Endometrial microvascular endothelial cells (primary cell): ENCODE measurements at regions not wholly inside any gene's neighbourhood (a gene's known extent, or its start where the extent isn't known, plus 50 kb on each side); places are given as distances from the start of the nearest gene placed in this dataset.

ENCODE experiments used
- in situ Hi-C: cut with HindIII; loops from 2 replicates; pipeline ENCODE4 v1.10.0; 2017; ENCODE audit warnings: low sequenced_read_pairs, low pct_unique_long_range_greater_than_20kb; ENCODE audit errors: inconsistent ontology term

DNA sequence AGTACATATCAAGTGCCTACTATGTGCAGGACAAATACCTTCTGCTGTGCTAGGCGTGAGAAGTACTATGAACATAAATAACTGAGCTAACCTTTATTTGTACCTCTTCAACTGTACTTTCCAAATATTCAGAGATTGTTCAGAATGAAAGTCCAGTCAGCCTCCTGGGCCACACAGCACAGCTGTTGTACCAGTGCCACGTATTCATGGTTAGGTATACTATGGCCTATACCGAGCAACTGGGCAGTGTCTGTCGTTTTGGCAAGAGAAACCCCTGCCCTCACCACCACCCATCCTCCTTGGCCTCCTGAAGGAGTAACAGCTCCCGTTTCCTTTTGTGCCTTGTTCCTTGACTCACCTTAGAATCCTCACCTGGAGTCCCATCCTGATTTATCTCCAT is 53.0 kb downstream of the RASSF10 start:
- in situ Hi-C loops = no loop called here

DNA sequence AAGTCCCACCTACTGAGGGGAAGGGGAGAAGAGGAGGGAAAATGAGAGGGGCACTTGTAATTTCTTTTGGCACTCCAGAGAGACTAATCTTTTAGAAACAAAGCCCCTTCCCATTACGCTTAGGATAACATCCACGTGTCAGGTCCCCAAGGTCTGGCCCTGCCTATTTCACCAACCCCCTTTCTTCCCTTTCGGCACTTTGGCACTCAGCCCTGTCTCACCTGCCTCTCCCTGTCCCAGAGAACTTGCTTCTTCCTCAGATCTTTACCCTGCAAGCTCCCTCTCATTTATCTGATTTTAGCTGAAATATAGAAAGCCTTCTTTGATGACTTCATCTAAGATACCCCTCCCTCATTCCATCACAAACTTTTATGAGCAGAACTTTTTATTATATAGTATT is 55.5 kb downstream of the RASSF10 start:
- in situ Hi-C loops = no loop called here

GRCh38 chr11:13065200-13065787 is 56.2 kb downstream of the RASSF10 start:
- in situ Hi-C loops = no loop called here

GRCh38 chr11:13068211-13068610 is 59.1 kb downstream of the RASSF10 start:
- in situ Hi-C loops = no loop called here

DNA sequence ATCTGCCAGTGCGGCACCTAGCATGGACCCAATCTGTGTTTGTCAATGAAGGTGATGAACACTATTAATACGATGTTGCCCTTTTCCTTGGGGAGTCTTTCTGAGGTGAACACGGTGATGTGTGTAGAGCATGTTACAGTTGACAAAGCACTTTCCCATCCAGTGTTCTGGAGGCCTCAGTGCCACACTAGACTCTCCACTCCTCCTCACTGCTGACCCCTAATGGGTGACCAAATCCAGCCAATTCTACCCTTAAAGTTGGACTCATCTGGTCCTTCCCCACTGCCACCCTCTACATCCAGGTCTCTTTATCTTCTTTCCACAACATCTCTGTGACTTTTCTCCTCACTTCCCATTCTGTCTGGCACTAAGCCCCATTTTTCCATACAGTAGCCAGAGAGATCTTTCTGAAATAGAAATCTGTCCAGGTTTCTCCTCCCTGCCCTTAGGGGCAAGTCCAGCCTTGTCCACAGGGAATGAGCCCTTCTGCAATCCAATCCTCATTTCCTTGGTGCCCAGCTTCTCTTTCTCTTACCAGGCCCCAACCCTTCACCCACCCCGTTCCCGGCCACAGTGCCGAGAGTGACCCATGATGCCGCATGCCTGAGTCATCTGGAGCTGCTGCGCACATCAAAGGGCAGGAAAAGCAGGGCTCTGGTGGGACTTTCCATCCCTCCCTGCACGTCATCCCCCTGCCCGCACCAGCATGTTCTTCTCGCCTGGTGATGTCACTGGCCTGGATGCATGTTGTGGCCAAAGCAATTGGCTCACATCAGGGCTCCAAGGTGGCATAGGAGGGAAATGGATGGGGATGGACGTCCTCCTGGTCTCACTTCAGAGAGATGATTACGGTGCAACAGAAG is 64.2 kb downstream of the RASSF10 start:
- in situ Hi-C loops = no loop called here

DNA sequence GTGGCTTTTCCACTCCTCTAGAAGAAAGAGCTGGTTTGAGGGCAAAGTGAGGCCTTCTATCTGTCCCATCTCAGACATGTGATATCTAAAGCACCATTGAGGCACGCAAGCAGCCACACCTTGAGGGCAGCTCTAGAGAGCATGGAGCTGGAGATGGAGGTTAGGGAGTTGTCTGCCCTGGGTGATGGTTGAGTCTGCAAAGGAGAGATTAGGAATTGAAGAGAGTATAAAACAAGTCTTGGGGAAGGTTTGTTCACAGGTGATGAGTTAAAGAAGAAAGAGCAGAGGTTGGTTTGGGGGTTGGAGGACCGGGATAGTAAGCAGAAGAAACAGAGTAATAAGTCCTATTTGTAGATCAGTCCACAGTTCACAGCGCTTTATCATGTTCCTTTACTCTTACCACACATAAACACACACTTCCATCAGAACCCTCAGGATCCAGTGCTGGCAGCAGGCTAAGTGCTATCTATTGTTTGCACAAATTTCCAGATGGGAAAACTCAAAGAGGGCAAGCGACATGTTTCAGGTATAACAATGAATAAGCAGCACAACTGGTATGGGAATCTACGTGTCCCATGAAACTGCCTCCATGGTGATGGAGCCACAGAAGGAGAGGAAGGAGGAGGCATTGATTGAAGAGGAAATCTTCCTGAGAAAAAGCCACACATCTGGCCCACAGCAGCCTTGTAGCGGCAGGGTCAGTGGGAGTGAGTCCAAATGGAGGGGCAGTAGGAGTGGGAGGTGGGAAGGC is 65.8 kb downstream of the RASSF10 start:
- in situ Hi-C loops = no loop called here

GRCh38 chr11:13076961-13077360 is 67.8 kb downstream of the RASSF10 start:
- in situ Hi-C loops = no loop called here

DNA sequence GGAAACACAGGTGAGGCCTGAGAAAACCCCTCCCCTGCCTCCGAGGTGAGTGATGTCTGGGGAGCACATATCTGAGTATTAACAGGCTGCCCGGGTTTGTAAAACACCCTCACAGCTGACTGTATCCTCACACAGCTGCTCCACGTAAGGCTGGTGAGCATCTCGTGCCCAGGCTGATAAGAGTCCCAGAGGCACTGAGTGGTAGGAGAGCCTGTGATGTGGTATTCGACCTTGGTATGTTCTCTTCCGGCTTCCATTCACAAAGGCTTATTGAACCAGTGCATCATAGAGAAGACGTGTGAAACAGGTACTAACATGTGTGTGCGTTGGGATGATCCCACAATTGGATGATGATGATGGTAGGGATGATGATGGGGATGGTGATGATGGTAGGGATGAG is 71.7 kb downstream of the RASSF10 start:
- in situ Hi-C loops = no loop called here

GRCh38 chr11:13082588-13082987 is 73.5 kb downstream of the RASSF10 start:
- in situ Hi-C loops = no loop called here

GRCh38 chr11:13090228-13090708 is 81.2 kb downstream of the RASSF10 start:
- in situ Hi-C loops = no loop called here

DNA sequence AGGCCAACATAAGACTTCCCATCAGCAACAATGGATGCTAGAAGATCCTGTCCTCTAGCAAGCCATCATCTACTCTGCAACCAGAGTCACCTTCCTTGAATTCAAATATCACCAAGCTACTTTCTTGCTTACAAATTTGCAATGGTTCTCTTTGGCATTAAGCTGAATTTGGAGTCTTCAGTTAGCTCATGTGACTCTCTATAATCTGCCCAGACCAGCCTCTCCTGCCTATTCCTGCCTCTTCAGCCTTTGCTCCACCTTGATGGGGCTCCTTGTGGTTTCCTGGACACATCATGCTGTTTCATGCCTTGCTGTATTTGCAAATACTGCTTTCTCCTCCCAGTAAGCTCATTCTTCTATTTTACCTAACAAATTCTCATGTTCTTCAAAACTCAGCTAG is 82.3 kb downstream of the RASSF10 start:
- in situ Hi-C loops = no loop called here

- in situ Hi-C loops = no loop called here
Measured at GRCh38 chr11:13091804-13092203, 82.7 kb downstream of the RASSF10 start.

GRCh38 chr11:13094930-13095687 is 86.0 kb downstream of the RASSF10 start:
- in situ Hi-C loops = no loop called here

GRCh38 chr11:13098063-13098462 is 88.9 kb downstream of the RASSF10 start:
- in situ Hi-C loops = no loop called here

- in situ Hi-C loops = no loop called here
Measured at GRCh38 chr11:13098616-13099289, 89.6 kb downstream of the RASSF10 start.

DNA sequence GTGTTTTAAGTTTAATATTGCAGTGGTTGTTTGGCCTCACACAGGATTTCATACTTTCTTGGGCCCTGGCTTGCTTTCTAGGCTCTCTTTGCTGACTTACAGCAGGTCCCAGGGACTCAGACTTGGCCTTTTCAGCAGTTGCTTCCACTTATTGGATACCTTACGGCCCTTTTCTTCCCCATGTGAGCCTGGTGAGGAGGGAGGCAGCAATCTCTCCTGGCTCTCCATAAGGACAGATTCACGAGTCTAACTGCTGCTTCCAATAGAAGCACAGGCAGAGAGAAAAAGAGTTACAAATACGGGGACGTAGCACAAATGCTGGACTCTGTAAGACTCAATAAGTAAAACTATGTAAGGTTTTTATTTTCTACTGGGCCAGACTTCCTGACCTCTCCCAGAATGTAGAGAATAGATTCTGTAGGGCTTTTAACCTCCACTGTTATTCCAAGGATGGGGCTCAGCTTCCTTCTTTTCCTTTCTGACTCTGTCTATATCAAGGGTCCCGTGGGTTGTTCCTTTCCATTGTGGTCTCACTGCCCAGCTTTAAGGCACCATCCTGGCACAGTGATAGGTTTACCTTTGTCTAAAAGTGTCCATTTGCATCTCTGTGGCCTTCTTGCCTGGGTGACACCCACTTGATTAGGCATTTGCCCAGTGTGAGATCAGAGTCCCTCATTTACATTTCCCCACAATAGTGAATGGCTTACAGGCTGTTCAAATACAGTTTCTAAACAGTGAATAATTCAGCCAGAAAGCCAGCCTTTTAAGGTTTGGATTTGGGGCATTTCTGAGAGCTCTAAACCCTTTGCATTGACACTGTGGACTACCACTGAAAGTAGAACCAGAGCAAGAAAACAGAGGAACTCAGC is 92.8 kb downstream of the RASSF10 start:
- in situ Hi-C loops = no loop called here

DNA sequence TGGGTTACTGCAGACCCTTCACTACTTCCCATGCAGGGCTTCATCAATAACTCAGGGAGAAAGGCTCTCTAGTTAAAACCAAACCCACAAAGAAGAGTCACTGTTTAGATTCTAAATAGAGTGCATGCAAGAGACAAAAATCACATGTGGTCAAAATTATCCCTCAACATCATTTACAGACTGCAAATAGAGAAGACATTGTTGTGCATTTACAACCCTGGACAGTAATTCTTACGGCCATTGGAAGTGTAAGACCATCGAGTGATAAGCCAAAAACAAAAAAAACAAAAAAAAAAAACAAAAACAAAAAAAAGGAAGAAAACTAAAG is 93.4 kb downstream of the RASSF10 start:
- in situ Hi-C loops = no loop called here
